ENCODE measurements at regions not wholly inside any gene's neighbourhood (a gene's known extent, or its start where the extent isn't known, plus 50 kb on each side); places are given as distances from the start of the nearest gene placed in this dataset.
"Not testable (repeated sequence)": the region's sequence is repeated elsewhere in the genome, so short reads cannot be mapped to it uniquely, and the experiment has no call there.

DNA sequence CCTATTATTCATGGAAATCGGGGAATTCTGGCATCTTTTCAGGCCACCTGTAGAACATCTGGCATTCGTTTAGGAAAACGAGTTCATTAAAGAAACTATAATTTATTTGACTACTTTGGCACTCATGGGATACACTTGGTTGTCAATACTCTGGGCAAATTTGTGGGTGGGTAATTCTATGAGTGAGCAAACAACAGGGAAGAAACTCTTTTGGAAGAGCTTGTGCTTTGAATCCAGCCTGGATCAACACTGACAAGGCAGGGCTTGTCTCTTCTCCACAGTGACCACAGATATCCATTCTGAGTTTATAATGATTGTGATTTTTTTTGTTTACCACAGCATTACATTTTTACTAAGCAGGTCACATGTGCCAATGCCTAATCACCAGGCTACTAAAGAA lies 394.7 kb downstream of the THBS2 start:
- Mint-ChIP-seq H3K36me3 (no peaks in the 10 kb centered on the region), H3K4me1 (ENCODE audit: low read depth) (no peaks in the 10 kb centered on the region), H3K9me3 (ENCODE audit: low read depth) (no peaks in the 10 kb centered on the region), H3K27ac (no peak overlapping the region), H3K4me3 (no peak overlapping the region), H3K27me3 (peaks cover 4% of the 10 kb centered on the region)

DNA sequence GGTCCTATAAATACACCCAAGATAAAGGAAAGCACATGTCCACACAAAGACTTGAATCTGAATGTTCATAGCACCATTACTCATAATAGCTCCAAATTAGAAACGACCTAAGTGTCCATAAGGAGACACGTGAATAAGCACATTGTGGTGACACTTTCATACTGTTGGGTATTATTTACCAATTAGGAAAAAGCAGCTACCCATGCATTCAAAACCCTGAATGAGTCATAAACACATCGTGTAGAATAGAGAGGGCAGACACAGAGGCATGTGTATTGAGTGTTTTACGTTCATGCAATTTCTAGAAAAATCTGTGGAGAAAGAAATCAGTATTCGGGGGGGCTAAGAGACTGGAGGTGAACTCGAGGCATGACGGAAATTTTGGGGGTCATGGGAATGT lies 396.7 kb downstream of the THBS2 start:
- Mint-ChIP-seq H3K27me3 (peaks cover 3% of the 10 kb centered on the region), H3K27ac (no peak overlapping the region), H3K9me3 (ENCODE audit: low read depth) (no peaks in the 10 kb centered on the region), H3K4me1 (ENCODE audit: low read depth) (peaks cover 1% of the 10 kb centered on the region), H3K36me3 (no peaks in the 10 kb centered on the region), H3K4me3 (no peak overlapping the region)

DNA sequence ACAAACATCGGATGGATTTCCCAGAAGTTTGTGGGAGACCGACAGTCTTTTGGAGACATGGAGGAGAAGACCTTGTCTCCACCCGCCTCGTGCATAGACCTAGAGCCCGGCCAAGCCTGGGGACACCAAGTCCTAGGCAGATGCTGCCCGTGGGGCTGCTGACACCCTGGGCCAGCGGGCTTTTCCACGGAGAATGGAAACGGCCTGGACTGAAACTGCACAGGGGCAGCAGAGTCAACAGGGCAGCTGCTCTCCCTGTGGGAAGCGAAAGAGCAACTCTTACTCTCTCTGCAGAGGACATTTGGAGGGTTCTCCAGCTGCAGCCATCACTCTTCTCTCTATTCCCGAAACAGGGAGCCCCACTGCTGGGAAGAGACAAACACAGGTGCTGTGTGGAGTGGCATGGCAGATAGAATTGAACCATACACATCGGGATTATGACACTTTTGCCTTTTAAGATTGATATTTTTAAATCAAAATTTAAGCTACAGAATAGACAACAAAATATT lies 401.2 kb downstream of the THBS2 start:
- no peak overlapping the region for H3K27ac Mint-ChIP-seq

DNA sequence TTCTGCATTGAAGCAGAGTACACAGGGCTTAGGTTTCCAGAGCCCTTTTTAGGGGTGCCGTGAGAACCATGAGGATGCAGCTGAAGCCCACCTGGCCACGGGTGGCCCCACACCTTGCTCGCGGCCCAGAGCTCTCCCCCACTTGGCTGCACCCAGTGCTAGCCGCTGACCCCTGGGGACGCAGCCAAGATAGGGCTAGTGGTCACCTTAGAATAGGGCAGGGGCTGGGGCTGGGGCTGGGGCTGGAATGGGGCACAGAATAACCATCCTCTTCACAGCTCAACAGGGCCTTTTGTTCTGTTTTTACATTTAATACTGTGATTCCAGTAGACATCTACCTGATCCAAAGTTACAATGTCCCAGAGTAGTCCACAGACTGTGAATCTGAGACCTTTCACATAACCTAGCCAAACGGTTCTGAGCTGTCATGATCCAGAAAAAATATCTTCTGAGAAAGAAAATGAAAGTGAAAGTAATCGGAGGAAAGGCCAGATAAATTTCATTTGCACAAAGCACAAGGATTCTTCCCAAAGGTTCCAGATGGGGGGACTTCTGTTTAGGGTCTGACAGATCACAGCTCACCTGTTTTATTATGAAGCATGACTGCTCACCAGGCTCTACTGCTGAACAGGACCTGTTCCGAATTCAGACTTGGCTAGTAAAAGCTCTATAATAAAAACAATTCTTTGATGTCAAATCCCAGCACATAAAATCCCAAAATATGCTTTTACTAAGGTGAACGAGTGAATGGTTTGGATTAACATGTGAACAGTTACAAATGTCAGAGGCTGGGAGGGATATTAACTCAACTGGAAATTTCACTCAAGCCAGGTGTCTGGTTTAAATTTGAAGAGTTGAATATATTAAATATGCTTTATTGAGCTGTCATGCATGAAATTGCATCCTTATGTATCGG lies 401.9 kb downstream of the THBS2 start:
- Mint-ChIP-seq H3K27me3 (no peaks in the 10 kb centered on the region), H3K4me1 (ENCODE audit: low read depth) (peaks cover 9% of the 10 kb centered on the region), H3K36me3 (no peaks in the 10 kb centered on the region), H3K27ac (no peak overlapping the region), H3K9me3 (ENCODE audit: low read depth) (no peaks in the 10 kb centered on the region), H3K4me3 (peak overlapping the region; percentile 55)

More for the DNA sequence above, 401.2 kb downstream of the THBS2 start:
- H3K4me1 Mint-ChIP-seq (ENCODE audit: low read depth), result peaks cover 9% of the 10 kb centered on the region
- no peaks in the 10 kb centered on the region for H3K9me3 Mint-ChIP-seq (ENCODE audit: low read depth)
- H3K27me3 Mint-ChIP-seq, result no peaks in the 10 kb centered on the region
- no peaks in the 10 kb centered on the region for H3K36me3 Mint-ChIP-seq
- H3K4me3 Mint-ChIP-seq, result no peak overlapping the region

DNA sequence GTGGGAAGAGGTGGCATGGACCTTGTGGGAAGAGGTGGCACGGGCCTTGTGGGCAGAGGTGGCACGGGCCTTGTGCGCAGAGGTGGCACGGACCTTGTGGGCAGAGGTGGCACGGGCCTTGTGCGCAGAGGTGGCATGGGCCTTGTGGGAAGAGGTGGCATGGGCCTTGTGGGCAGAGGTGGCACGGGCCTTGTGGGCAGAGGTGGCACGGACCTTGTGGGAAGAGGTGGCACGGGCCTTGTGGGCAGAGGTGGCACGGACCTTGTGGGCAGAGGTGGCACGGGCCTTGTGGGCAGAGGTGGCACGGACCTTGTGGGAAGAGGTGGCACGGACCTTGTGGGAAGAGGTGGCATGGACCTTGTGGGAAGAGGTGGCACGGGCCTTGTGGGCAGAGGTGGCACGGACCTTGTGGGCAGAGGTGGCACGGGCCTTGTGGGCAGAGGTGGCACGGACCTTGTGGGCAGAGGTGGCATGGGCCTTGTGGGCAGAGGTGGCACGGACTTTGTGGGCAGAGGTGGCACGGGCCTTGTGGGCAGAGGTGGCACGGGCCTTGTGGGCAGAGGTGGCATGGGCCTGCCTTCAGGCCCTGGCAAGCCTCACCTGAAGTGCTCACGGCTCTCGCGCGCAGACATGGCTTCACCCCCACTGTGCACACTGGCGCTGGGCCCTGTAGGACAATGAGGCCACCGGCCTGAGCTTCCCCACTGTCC lies 403.5 kb downstream of the THBS2 start:
- H3K27ac Mint-ChIP-seq; H3K4me1 Mint-ChIP-seq (ENCODE audit: low read depth); H3K27me3 Mint-ChIP-seq; H3K4me3 Mint-ChIP-seq; H3K36me3 Mint-ChIP-seq; H3K9me3 Mint-ChIP-seq (ENCODE audit: low read depth): not testable (repeated sequence)

DNA sequence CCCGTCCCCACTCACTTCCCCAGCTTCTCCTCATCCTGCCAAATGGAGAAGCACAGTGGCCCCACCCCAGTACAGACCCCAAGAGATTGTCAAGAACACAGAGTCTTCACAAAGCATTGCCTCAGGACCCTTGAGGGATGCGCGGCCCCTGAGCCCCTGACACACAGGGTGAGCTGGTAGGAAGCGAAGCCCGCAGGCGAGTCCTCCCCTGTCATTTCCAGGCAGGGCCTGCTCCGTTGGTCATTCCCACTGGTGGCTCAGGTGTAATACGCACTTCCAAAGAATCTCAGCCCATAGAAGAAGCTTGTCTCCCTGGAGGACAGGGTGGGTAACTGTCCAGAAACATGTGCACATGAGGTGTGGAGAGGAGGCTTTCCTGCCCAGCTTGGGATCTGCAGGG lies 404.2 kb downstream of the THBS2 start:
- Mint-ChIP-seq H3K4me3 (no peak overlapping the region), H3K36me3 (no peaks in the 10 kb centered on the region), H3K27ac (no peak overlapping the region)

DNA sequence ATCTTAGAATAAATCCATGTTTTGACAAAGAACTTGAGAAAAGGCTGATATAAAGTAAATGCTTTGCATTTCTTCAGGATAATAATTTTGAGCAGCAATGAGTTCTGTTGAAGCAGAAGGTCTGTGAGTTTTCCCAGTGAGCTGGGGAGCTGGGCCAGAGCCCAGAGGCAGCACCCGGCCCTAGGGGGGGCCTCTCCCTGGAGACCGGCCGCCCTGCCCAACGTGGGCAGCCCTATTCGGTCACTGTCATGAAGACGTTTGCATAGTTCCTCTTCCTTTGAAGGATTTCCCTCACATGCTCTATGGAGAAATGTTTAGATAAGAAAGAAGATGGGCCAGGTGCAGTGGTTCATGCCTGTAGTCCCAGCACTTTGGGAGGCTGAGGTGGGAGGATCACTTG lies 404.8 kb downstream of the THBS2 start:
- H3K4me3 Mint-ChIP-seq, result no peak overlapping the region
- H3K27ac Mint-ChIP-seq, result no peak overlapping the region
- no peaks in the 10 kb centered on the region for H3K9me3 Mint-ChIP-seq (ENCODE audit: low read depth)
- no peaks in the 10 kb centered on the region for H3K36me3 Mint-ChIP-seq
- H3K4me1 Mint-ChIP-seq (ENCODE audit: low read depth), result peaks cover 9% of the 10 kb centered on the region
- no peaks in the 10 kb centered on the region for H3K27me3 Mint-ChIP-seq

More for the DNA sequence above, 404.2 kb downstream of the THBS2 start:
- H3K4me1 Mint-ChIP-seq (ENCODE audit: low read depth), result peaks cover 9% of the 10 kb centered on the region
- H3K9me3 Mint-ChIP-seq (ENCODE audit: low read depth), result no peaks in the 10 kb centered on the region
- no peaks in the 10 kb centered on the region for H3K27me3 Mint-ChIP-seq

DNA sequence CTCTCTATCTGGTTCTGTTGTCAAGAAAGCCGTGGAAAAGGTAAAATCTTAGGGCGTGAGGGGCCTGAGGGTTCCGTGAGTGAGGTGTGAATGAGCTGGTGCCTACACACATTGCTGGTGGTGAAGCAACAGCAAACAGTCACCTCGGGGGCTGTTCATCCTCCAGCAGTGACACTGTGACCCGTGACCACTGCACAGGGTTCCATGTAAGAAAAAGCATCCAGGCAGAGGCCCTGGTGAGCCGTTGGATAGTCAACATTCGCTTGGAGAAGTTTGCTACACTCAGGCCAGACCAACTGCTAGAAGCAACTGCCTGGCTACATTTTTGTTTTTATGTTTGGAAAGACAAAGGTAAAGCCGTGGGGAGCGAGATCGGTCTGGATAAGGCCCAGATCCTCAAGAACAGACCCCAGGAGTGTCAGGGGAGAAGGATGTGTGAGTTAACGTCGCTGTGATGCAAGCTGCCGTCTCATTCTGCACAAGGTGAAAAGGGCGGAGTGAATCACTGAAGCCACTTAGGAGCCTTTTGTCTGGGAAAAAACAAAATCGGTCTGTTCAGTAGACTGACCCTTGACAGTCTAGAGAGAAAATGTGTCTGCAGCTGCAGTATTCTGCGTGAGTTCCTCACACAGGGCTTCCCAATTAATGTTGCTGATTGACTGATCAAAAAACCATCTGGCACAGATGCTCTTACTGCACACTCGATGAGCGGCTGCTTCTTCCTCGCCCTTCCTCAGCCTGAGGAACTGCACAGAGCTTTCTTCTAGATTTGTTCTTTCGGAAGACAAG lies 404.0 kb downstream of the SMOC2 start:
- no peak overlapping the region for H3K4me3 Mint-ChIP-seq
- no peak overlapping the region for H3K27ac Mint-ChIP-seq
- no peaks in the 10 kb centered on the region for H3K36me3 Mint-ChIP-seq
- H3K4me1 Mint-ChIP-seq (ENCODE audit: low read depth), result no peaks in the 10 kb centered on the region
- H3K27me3 Mint-ChIP-seq, result no peaks in the 10 kb centered on the region
- H3K9me3 Mint-ChIP-seq (ENCODE audit: low read depth), result no peaks in the 10 kb centered on the region

DNA sequence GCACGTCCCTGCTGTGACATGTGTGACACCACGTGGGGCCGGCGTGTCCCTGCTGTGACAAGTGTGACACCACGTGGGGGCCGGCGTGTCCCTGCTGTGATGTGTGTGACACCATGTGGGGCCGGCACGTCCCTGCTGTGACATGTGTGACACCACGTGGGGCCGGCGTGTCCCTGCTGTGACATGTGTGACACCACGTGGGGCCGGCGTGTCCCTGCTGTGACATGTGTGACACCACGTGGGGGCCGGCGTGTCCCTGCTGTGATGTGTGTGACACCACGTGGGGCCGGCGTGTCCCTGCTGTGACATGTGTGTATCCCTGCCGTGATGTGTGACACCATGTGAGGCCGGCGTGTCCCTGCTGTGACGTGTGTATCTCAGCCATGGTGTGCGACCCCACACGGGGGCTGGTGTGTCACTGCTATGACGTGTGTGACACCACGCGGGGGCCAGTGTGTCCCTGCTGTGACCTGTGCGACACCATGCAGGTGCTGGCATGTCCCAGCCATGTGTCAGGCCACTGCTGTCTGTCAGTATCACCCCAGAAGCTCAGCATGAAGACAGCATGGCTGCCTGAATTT lies 401.7 kb downstream of the SMOC2 start:
- H3K27ac Mint-ChIP-seq; H3K27me3 Mint-ChIP-seq; H3K4me3 Mint-ChIP-seq; H3K9me3 Mint-ChIP-seq (ENCODE audit: low read depth); H3K4me1 Mint-ChIP-seq (ENCODE audit: low read depth); H3K36me3 Mint-ChIP-seq: not testable (repeated sequence)

DNA sequence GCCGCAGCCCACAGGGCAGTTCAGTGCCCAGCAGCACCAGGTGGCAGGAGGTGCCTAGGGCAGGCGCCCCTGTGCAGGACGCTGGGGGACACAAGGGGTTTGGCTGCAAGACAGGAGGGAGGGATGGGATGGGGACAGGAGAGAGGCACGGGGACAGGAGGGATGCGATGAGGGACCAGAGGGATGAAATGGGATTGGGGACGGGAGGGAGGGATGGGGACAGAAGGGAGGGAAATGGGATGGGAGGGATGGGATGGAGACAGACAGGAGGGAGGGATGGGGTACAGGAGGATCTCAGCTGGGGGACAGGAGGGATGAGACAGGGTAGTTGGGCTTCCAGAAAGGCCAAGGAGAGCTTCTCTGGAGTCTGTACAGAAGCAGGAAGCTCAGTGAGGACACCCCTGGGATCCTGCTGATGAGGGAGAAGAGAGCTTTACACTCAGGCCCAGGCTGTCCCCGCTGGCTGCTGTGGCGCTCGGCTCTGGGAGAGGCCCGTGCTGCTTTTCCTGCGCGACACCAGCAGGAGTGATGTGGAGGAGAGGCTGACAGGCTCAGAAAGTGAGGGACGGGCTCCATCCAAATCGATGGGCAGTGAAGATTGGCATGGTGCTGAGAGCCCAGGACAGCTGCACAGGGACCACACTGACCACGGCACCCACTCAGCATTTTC lies 400.8 kb downstream of the SMOC2 start:
- Mint-ChIP-seq H3K27me3 (peaks cover 8% of the 10 kb centered on the region), H3K4me3 (no peak overlapping the region), H3K36me3 (no peaks in the 10 kb centered on the region), H3K4me1 (ENCODE audit: low read depth) (no peaks in the 10 kb centered on the region), H3K27ac (no peak overlapping the region), H3K9me3 (ENCODE audit: low read depth) (no peaks in the 10 kb centered on the region)

DNA sequence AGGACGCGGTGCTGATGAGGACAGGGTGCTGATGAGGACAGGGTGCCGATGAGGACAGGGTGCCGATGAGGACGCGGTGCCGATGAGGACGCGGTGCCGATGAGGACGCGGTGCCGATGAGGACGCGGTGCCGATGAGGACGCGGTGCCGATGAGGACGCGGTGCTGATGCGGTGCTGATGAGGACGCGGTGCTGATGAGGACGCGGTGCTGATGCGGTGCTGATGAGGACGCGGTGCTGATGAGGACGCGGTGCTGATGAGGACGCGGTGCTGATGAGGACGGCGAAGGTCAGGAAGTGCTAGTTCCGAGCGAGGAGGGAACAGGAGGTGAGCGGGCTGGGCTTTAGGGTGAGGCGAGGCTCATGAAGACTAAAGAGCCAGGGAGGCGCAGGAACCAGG lies 399.9 kb downstream of the SMOC2 start:
- H3K27ac Mint-ChIP-seq; H3K4me1 Mint-ChIP-seq (ENCODE audit: low read depth): not testable (repeated sequence)

DNA sequence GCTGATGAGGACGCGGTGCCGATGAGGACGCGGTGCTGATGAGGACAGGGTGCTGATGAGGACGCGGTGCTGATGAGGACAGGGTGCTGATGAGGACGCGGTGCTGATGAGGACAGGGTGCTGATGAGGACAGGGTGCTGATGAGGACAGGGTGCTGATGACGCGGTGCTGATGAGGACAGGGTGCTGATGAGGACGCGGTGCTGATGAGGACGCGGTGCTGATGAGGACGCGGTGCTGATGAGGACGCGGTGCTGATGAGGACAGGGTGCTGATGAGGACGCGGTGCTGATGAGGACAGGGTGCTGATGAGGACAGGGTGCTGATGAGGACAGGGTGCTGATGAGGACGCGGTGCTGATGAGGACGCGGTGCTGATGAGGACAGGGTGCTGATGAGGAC lies 399.3 kb downstream of the SMOC2 start:
- peaks cover 15% of the 10 kb centered on the region for H3K27me3 Mint-ChIP-seq
- H3K9me3 Mint-ChIP-seq (ENCODE audit: low read depth); H3K27ac Mint-ChIP-seq; H3K4me1 Mint-ChIP-seq (ENCODE audit: low read depth); H3K36me3 Mint-ChIP-seq; H3K4me3 Mint-ChIP-seq: not testable (repeated sequence)

More for the DNA sequence above, 399.9 kb downstream of the SMOC2 start:
- not testable (repeated sequence) for H3K36me3 Mint-ChIP-seq; H3K9me3 Mint-ChIP-seq (ENCODE audit: low read depth); H3K4me3 Mint-ChIP-seq
- peaks cover 13% of the 10 kb centered on the region for H3K27me3 Mint-ChIP-seq

DNA sequence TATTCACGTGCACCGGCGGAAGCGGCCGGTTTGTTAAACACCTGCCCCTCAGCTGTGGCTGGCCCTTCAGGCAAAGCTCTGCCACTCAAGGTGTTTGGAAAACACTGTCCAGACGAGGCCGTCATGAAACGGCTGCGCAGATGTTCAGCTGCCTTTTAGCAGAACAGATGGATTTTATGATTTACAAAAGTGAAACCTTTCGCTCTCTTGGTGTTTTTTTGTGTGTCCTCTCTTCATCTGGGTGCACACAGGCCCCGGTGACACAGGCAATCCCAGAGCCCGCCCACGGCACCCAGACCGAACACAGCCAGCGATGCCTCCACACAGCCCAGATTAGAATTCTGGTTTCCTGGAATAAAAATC lies 397.0 kb downstream of the SMOC2 start:
- Mint-ChIP-seq H3K4me1 (ENCODE audit: low read depth) (no peaks in the 10 kb centered on the region), H3K4me3 (no peak overlapping the region), H3K9me3 (ENCODE audit: low read depth) (no peaks in the 10 kb centered on the region), H3K27ac (no peak overlapping the region), H3K36me3 (no peaks in the 10 kb centered on the region), H3K27me3 (peaks cover 18% of the 10 kb centered on the region)

DNA sequence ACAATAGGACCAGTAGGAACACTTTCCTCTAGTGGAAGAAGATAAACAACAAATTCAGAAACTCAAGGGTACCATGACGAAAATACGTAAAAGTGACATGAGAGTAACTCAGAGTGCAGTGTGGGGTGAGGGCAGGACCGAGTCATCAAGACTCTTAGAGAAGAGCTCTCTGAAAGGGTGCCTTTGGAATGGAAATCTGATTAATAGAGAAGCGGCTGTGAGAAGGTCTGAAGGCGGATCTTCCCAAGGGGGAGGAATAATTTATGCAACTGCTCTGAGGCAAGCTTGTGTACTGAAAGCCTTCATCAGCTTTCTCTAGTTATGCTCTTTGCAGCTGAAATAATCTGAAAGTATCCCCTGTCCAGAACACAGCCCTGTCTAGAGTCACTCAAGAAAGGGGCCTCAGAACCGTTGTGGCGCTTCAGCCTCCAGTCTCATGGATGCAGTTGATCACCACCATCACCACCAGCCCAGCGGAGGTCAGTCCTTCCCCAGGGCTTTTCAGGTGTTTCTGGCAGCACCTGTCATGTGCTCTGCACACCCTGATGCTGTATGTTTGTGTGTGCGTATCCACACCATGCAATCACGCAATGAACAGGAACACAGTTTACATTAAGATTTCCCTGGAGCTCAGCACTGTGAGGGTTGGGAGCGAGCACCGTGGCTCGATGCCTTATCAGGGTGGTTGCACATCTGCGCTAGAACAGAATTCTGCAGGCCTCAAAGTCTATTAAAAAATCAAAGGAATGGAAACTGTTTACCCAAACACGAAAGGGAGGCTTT lies 396.5 kb downstream of the SMOC2 start:
- no peaks in the 10 kb centered on the region for H3K4me1 Mint-ChIP-seq (ENCODE audit: low read depth)
- H3K27me3 Mint-ChIP-seq, result peaks cover 18% of the 10 kb centered on the region
- no peaks in the 10 kb centered on the region for H3K36me3 Mint-ChIP-seq
- no peak overlapping the region for H3K4me3 Mint-ChIP-seq
- H3K27ac Mint-ChIP-seq, result no peak overlapping the region
- H3K9me3 Mint-ChIP-seq (ENCODE audit: low read depth), result no peaks in the 10 kb centered on the region

Data from activated naive CD8-positive, alpha-beta T cell (primary cell).